ENCODE measurements at regions not wholly inside any gene's neighbourhood (a gene's known extent, or its start where the extent isn't known, plus 50 kb on each side); places are given as distances from the start of the nearest gene placed in this dataset.

DNA sequence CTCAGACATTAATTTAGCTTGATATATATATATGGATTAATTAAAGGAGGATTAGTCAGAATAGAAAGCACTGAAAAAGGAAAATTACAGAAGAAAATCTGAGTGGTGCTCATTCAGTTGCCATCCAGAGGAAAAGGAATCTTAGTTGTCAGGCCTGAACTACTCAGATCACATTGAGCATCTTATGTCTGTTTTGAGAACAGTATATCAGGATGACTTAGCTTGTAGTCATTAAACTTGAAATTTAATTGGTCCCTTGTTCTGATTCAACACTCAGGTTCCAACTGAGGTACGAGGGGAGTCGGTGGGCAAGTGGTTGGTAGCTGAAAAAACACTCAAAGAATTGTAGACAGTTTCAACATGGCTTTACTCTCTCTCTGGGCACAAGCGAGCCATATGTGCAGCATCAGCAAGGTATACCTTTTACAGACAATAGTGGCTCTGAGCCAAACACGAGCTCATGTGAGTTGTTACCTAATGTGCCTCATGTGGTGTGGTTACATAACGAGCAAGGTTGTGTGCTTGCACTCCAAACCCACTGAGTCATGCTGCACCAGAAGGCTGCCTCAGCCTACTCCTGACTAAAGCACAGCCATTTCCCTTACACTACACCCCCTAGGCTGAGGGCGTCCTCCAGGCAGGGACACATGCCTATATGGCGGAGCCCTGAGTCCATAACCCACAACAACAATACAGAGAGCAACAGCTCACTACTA is 73.0 kb upstream of the HMGN3 start:
- TF ChIP-seq, protein P1, sequence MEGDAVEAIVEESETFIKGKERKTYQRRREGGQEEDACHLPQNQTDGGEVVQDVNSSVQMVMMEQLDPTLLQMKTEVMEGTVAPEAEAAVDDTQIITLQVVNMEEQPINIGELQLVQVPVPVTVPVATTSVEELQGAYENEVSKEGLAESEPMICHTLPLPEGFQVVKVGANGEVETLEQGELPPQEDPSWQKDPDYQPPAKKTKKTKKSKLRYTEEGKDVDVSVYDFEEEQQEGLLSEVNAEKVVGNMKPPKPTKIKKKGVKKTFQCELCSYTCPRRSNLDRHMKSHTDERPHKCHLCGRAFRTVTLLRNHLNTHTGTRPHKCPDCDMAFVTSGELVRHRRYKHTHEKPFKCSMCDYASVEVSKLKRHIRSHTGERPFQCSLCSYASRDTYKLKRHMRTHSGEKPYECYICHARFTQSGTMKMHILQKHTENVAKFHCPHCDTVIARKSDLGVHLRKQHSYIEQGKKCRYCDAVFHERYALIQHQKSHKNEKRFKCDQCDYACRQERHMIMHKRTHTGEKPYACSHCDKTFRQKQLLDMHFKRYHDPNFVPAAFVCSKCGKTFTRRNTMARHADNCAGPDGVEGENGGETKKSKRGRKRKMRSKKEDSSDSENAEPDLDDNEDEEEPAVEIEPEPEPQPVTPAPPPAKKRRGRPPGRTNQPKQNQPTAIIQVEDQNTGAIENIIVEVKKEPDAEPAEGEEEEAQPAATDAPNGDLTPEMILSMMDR (conservative IDR thresholded peaks at IDR 0.05; ENCODE audit: low read depth, low read length) = no peak
- TF ChIP-seq EZH2 (IDR thresholded peaks at IDR 0.05; ENCODE audit: borderline replicate concordance, low read depth, low read length, poor library complexity, severe bottlenecking) = no peak

Data from A673 (cell line).